NT2/D1 (cell line): ENCODE measurements at regions not wholly inside any gene's neighbourhood (a gene's known extent, or its start where the extent isn't known, plus 50 kb on each side); places are given as distances from the start of the nearest gene placed in this dataset.

Experiments used
- DNase-seq: peaks from one replicate; pipeline ENCODE4 v3.0.0-alpha.2; 2011; ENCODE audit warnings: low read depth, low spot score
- H3K27me3 ChIP-seq: 2 replicates; pipeline ENCODE4 v1.6.0; 2011; ENCODE audit warnings: mild to moderate bottlenecking; ENCODE audit not compliant: insufficient read length, insufficient read depth
- H3K36me3 ChIP-seq: 2 replicates; pipeline ENCODE4 v1.6.1; 2011; ENCODE audit warnings: mild to moderate bottlenecking, low read length, mixed read lengths; ENCODE audit not compliant: insufficient read depth, insufficient read length
- H3K4me1 ChIP-seq: 2 replicates; pipeline ENCODE4 v1.5.1; 2011; ENCODE audit not compliant: insufficient read depth, insufficient read length
- H3K4me3 ChIP-seq: 2 replicates; pipeline ENCODE4 v1.5.1; 2011; ENCODE audit warnings: low read depth; ENCODE audit not compliant: insufficient read length
- H3K9ac ChIP-seq: 2 replicates; pipeline ENCODE4 v1.6.0; 2011; ENCODE audit warnings: low read depth; ENCODE audit not compliant: insufficient read length
- H3K9me3 ChIP-seq: 2 replicates; pipeline ENCODE4 v1.5.1; 2011; ENCODE audit warnings: mild to moderate bottlenecking, low read length; ENCODE audit not compliant: insufficient read depth
- SUZ12 ChIP-seq: IDR thresholded peaks from 2 replicates; pipeline ENCODE4 v1.6.1; 2011; ENCODE audit not compliant: insufficient read length, insufficient read depth; ENCODE audit errors: extremely low read depth
- YY1 ChIP-seq: IDR thresholded peaks from 2 replicates; pipeline ENCODE4 v1.6.1; 2011; ENCODE audit not compliant: insufficient read length, insufficient read depth
- ZNF274 ChIP-seq: IDR thresholded peaks from 2 replicates; pipeline ENCODE4 v1.6.1; 2011; ENCODE audit warnings: mild to moderate bottlenecking, low read depth, low read length

DNA sequence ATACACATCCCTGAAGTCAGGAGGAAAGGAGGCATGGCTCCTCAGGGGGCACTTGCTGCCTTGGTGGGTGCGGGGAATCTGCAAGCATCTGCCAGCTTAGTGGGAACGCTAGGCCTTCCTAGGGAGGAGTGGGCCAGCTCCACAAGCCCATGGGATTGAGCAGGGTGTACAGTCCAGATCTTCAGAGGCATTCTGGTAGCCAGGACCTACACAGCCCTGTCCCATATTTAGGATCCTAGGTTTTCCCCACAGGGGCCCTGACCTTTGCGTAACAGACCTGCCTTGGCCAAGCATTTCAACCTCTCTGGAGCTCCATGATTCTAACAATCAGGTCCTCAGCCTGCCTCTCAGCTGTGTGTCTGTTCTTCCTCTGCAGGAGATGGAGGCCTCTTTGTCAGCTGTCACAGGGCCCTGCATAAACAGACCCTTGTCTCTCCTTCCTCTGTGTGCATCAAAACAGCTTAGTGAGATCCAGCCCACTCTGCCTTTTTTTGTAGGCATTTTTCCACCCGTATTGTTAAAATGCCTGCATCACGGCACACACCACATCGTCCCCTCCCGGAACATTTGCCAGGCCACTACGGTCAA is 140.2 kb upstream of the NDUFV2 start:
- Histone ChIP-seq H3K4me1 (peaks cover 4% of the 10 kb centered on the region), H3K9ac (no peak overlapping the region), H3K9me3 (0 out of 2 replicates have a peak, but pooled peaks cover 6% of the 10 kb centered on the region), H3K36me3 (no peaks in the 10 kb centered on the region), H3K27me3 (no peaks in the 10 kb centered on the region), H3K4me3 (no peak overlapping the region)
- DNase-seq: no peak
- TF ChIP-seq ZNF274: no peak

DNA sequence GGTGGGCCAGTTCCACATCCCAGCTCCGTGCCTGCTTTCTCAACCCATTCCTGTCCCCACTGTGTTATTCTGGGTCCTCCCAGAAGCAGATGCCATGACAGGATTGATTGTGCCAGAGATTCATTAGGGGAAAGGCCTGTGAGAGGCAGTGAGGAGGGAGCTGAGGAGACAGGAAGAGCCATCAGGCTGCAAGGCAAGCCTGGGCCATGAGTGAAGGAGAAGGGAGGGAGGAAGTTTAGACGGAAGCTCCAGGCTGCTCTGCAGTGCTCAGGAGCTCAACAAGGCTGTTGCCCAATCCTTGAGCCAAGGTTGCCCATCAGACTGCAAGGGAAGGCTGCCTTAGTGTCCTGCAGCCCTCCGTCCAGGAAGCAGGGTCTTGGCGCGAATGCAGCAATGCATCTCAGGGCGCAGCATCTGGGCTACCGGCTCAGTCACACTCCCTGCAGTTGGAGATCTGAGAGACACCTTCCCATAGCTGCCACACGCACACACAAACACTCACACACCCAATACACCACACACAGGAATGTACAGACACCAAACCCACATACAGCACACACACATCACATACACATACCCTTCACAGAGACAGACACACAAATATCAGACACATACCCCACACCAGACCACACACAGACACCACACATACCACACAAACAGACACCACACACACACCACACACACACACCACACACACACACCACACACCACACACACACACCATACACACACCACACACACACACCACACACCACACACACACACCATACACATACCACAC is 139.5 kb upstream of the NDUFV2 start:
- H3K4me1 ChIP-seq: peaks cover 4% of the 10 kb centered on the region
- H3K36me3 ChIP-seq: no peaks in the 10 kb centered on the region
- H3K27me3 ChIP-seq: no peaks in the 10 kb centered on the region
- no peaks in the 10 kb centered on the region for H3K9me3 ChIP-seq
- no peak overlapping the region for H3K9ac ChIP-seq
- DNase-seq: no peak
- no peak overlapping the region for H3K4me3 ChIP-seq
- TF ChIP-seq YY1 (no peak), SUZ12 (no peak), ZNF274 (no peak)

DNA sequence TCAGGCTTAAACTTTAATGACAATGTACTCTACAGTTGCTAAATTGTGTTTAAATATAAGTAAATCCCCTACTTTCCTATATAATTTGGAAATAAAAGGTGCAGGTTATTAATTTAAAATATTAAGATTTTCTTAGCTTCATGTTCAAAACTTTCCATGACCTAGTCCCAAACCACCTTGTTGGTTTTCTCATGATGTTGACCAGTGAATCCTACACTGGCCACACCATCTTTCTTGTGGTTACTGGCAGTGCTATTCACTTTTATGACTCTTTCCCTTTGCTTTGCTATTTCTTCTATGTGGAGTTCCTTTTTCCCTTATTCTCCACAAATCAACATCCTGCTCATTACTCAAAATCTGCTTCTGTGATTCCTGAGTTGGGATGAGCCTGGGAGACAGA is 138.6 kb upstream of the NDUFV2 start:
- Histone ChIP-seq H3K9me3 (no peaks in the 10 kb centered on the region), H3K9ac (no peak overlapping the region), H3K4me3 (no peak overlapping the region), H3K4me1 (peaks cover 1% of the 10 kb centered on the region), H3K36me3 (no peaks in the 10 kb centered on the region), H3K27me3 (no peaks in the 10 kb centered on the region)
- no peak for TF ChIP-seq SUZ12
- no peak for DNase-seq

DNA sequence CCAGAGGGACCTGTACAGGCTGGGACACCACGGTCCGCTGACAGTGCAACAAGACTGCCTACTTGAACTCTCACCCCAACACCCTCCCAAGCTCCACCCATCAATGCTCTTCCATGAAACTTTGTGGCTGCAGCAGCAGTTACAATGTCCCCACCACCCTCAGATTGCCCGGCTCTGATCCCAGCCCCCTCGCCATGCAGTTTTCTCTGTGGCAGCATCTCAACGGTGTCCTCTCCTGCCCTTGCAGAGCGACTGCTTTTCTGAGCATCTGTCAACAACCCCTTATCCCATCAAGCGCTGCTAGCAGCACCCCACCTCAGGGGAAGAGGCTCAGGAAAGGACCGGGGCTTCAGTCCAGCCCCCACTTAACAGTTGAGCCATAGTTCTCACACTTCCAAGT is 137.1 kb upstream of the NDUFV2 start:
- TF ChIP-seq ZNF274 (no peak), YY1 (no peak), SUZ12 (no peak)

DNA sequence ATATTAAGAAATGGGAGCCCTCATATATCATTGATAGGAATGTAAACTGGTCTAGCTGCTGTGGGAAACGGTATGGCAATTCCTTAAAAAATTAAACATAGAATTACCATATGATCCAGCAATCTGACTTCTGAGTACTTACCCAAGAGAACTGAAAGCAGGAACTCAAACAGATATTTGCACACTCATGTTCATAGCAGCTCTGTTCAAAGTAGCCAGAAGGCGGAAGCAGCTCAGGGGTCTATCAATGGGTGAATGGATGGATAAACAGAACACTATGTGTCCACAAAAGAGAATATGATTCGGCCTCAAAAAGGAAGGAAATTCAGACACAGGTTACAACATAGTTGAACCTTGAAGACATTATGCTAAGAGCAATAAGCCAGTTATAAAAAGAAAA is 135.7 kb upstream of the NDUFV2 start:
- TF ChIP-seq YY1 (no peak), ZNF274 (no peak)
- Histone ChIP-seq H3K9me3 (no peaks in the 10 kb centered on the region; the same call in 1 of the 2 replicates), H3K36me3 (no peaks in the 10 kb centered on the region), H3K4me1 (no peaks in the 10 kb centered on the region), H3K27me3 (no peaks in the 10 kb centered on the region), H3K4me3 (no peak overlapping the region), H3K9ac (no peak overlapping the region)
- no peak for DNase-seq

More for the DNA sequence above, 137.1 kb upstream of the NDUFV2 start:
- no peak for DNase-seq
- H3K9ac ChIP-seq: no peak overlapping the region
- H3K9me3 ChIP-seq: no peaks in the 10 kb centered on the region; the same call in 1 of the 2 replicates
- H3K4me3 ChIP-seq: no peak overlapping the region
- no peaks in the 10 kb centered on the region for H3K36me3 ChIP-seq
- H3K4me1 ChIP-seq: no peaks in the 10 kb centered on the region
- no peaks in the 10 kb centered on the region for H3K27me3 ChIP-seq

DNA sequence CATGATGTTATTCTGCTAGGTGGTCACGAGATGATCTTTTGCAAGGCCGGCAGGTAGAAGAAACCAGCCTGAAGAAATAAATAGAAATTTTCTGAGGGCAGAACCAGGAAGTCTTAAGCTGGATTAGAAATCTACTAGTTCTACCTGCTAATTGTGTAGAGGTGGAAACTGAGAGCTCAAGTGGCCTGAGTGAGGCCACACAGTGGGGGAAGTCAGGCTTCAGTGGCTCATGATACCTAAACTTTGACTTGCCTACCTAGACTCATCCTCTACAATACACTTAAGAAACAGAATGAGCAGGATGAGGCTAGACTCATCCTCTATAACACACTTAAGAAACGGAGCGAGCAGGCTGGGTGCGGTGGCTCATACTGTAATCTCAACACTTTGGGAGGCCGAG is 134.9 kb upstream of the NDUFV2 start:
- H3K9ac ChIP-seq: no peak overlapping the region
- no peak for DNase-seq

DNA sequence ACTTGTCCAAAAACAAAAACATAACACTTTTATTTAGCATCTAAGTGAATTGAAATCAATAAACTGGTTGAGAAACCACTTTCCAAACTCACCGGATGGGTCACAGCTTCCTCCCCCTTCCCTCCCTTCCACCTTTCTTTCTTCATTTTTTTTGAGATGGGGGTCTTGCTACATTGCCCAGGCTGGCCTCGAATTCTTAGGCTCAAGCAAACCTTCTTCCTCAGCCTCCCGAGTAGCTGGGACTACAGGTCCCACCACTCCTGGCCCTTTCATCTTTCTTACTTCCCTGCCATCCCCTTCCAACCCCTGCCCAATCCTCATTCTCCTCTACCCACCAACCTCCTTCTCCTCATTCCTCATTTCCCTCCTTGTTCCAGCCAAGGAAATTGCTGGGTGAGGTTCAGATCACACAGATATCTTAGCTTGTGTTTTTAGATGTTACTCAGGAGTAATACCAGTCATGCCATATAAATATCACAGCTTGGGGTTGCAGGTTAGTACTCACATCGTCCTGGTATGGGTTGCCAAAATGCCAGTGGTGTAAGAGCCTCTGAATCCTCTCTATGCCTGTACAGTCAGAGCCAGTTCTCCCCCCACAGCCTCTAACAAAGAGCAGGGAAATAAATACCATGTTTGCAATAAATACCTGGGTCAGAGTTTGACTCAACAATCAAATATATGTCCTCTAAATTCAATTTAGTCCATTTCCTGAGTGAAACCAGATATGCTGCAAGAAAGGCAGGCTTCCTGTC is 132.7 kb upstream of the NDUFV2 start:
- no peak overlapping the region for H3K9ac ChIP-seq
- DNase-seq: no peak
- TF ChIP-seq ZNF274 (no peak), SUZ12 (no peak), YY1 (no peak)
- no peaks in the 10 kb centered on the region; the same call in 1 of the 2 replicates for H3K9me3 ChIP-seq
- no peaks in the 10 kb centered on the region for H3K27me3 ChIP-seq
- H3K4me1 ChIP-seq: no peaks in the 10 kb centered on the region
- no peak overlapping the region for H3K4me3 ChIP-seq
- H3K36me3 ChIP-seq: no peaks in the 10 kb centered on the region

More for the DNA sequence above, 134.9 kb upstream of the NDUFV2 start:
- Histone ChIP-seq H3K4me3 (no peak overlapping the region), H3K9me3 (no peaks in the 10 kb centered on the region; the same call in 1 of the 2 replicates), H3K27me3 (no peaks in the 10 kb centered on the region), H3K36me3 (no peaks in the 10 kb centered on the region), H3K4me1 (no peaks in the 10 kb centered on the region)
- TF ChIP-seq YY1: no peak
- no peak for TF ChIP-seq ZNF274
- TF ChIP-seq SUZ12: no peak
